A549 (cell line): ENCODE measurements at regions not wholly inside any gene's neighbourhood (a gene's known extent, or its start where the extent isn't known, plus 50 kb on each side); places are given as distances from the start of the nearest gene placed in this dataset.

Experiments used
- CBX2 ChIP-seq: fragments of 200-600 bp; sonication (generic); IDR thresholded peaks from 2 replicates; pipeline ENCODE4 v1.6.1; 2016; ENCODE audit warnings: low read depth, mild to moderate bottlenecking, borderline replicate concordance
- CEBPB ChIP-seq, 2 experiments: fragments of >200 bp in 1 of 2; sonication (Bioruptor Twin) in 1 of 2; formaldehyde crosslinking in 1 of 2; IDR thresholded peaks; 2 replicates each; pipeline ENCODE4 v1.6.1; 2012 to 2016
- HOXB5 ChIP-seq: fragments of 250-450 bp; sonication (Bioruptor Pico); IDR thresholded peaks from 2 replicates; pipeline ENCODE4 v1.5.0; 2020; ENCODE audit warnings: mild to moderate bottlenecking, moderate library complexity
- KDM5A ChIP-seq: fragments of 200-600 bp; sonication (generic); IDR thresholded peaks from 2 replicates; pipeline ENCODE4 v1.6.1; 2016; ENCODE audit warnings: antibody characterized with exemption, mild to moderate bottlenecking
- MAFK ChIP-seq: fragments of 450-650 bp; IDR thresholded peaks from 2 replicates; pipeline ENCODE4 v1.6.1; 2014; ENCODE audit not compliant: partially characterized antibody
- MAZ ChIP-seq: fragments of 150-350 bp; IDR thresholded peaks from 2 replicates; pipeline ENCODE4 v1.6.1; 2014; ENCODE audit warnings: antibody characterized with exemption, low read depth, low read length, borderline replicate concordance
- MYC ChIP-seq: IDR thresholded peaks from 2 replicates; pipeline ENCODE4 v1.6.1; 2012; ENCODE audit warnings: mild to moderate bottlenecking, inconsistent platforms, low read length, improper control_type of control experiment, borderline replicate concordance
- NR3C1 ChIP-seq: fragments of >200 bp; sonication (Bioruptor Twin); formaldehyde crosslinking; IDR thresholded peaks from 3 replicates; pipeline ENCODE4 v1.6.1; 2017
- POLR2A ChIP-seq: IDR thresholded peaks from 2 replicates; pipeline ENCODE4 v1.6.1; 2012; ENCODE audit warnings: mild to moderate bottlenecking, low read length
- RARB ChIP-seq: fragments of 250-450 bp; sonication (Bioruptor Pico); IDR thresholded peaks from 2 replicates; pipeline ENCODE4 v1.8.0; 2021; ENCODE audit warnings: mild to moderate bottlenecking, moderate library complexity
- TF ChIP-seq, protein P1 (sequence below): fragments of >200 bp; sonication (Bioruptor Twin); formaldehyde crosslinking; IDR thresholded peaks from 3 replicates; pipeline ENCODE4 v1.5.1; 2016
- TF ChIP-seq, protein P2 (sequence below): fragments of 150-350 bp; IDR thresholded peaks from 2 replicates; pipeline ENCODE4 v1.6.1; 2014; ENCODE audit warnings: low read depth, mild to moderate bottlenecking, low read length

DNA sequence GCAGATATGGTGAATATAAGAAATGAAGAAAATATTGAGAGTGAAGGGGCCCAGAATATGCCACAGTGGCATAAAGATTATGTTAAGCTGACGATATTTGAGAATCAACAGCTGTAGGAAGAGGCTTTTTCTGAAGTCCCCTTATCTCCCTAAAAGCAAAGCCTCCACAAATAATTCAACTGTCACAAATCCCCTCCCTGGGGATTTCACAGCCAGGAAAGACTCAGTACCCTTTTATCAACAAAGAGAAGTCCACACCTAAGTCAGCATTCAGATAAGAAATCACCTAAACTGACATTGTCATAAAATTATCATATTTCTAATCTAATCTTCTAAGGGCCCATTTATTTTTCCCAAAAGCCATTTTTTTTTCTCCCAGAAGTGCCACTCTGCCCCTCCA is 284.9 kb upstream of the VWC2 start:
- TF ChIP-seq, protein P1, sequence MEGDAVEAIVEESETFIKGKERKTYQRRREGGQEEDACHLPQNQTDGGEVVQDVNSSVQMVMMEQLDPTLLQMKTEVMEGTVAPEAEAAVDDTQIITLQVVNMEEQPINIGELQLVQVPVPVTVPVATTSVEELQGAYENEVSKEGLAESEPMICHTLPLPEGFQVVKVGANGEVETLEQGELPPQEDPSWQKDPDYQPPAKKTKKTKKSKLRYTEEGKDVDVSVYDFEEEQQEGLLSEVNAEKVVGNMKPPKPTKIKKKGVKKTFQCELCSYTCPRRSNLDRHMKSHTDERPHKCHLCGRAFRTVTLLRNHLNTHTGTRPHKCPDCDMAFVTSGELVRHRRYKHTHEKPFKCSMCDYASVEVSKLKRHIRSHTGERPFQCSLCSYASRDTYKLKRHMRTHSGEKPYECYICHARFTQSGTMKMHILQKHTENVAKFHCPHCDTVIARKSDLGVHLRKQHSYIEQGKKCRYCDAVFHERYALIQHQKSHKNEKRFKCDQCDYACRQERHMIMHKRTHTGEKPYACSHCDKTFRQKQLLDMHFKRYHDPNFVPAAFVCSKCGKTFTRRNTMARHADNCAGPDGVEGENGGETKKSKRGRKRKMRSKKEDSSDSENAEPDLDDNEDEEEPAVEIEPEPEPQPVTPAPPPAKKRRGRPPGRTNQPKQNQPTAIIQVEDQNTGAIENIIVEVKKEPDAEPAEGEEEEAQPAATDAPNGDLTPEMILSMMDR: no peak
- TF ChIP-seq NR3C1 (no peak), POLR2A (no peak), HOXB5 (CRISPR knock-in tag) (no peak), MAZ (no peak), CBX2 (no peak), KDM5A (no peak), RARB (no peak), CEBPB (IDR thresholded peaks at IDR 0.05) (no peak), MAFK (no peak), MYC (no peak)
- TF ChIP-seq, protein P2, sequence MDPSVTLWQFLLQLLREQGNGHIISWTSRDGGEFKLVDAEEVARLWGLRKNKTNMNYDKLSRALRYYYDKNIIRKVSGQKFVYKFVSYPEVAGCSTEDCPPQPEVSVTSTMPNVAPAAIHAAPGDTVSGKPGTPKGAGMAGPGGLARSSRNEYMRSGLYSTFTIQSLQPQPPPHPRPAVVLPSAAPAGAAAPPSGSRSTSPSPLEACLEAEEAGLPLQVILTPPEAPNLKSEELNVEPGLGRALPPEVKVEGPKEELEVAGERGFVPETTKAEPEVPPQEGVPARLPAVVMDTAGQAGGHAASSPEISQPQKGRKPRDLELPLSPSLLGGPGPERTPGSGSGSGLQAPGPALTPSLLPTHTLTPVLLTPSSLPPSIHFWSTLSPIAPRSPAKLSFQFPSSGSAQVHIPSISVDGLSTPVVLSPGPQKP: no peak
